MM.1S (cell line): ENCODE measurements at regions not wholly inside any gene's neighbourhood (a gene's known extent, or its start where the extent isn't known, plus 50 kb on each side); places are given as distances from the start of the nearest gene placed in this dataset.
"Not testable (repeated sequence)": the region's sequence is repeated elsewhere in the genome, so short reads cannot be mapped to it uniquely, and the experiment has no call there.

Experiments used
- EZH2 ChIP-seq: fragments of 300-600 bp; sonication (generic); optimal IDR thresholded peaks from 2 replicates; pipeline ENCODE3; 2017; ENCODE audit warnings: low read depth, mild to moderate bottlenecking, antibody characterized with exemption, low read length, mixed read lengths
- TF ChIP-seq, protein P1 (sequence below): fragments of 300-600 bp; sonication (generic); IDR thresholded peaks from 2 replicates; pipeline ENCODE4 v1.5.1; 2016; ENCODE audit warnings: antibody characterized with exemption, low read length, mixed read lengths

DNA sequence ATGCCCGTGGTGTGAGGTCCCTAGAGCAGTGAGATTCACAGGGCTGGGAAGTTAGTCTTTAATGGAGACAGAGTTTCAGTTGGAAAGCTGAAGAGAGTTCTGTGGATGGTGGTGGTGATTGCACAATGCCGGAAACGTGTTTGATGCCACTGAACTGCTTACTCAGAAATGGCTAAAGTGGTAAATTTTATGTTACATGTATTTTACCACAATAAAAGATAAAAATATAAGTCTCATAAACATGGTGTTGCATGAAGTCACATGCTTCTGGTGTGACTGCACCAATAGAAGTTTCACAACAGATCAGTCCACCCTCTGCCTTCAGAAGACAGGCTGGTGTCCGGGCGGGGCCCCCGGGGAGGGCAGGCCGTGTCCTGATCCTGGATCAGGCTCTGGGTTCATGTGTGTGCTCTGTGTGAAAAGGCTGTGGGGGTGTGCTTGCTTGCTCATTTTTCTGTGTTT is 106.5 kb downstream of the NPIPB11 start:
- TF ChIP-seq, protein P1, sequence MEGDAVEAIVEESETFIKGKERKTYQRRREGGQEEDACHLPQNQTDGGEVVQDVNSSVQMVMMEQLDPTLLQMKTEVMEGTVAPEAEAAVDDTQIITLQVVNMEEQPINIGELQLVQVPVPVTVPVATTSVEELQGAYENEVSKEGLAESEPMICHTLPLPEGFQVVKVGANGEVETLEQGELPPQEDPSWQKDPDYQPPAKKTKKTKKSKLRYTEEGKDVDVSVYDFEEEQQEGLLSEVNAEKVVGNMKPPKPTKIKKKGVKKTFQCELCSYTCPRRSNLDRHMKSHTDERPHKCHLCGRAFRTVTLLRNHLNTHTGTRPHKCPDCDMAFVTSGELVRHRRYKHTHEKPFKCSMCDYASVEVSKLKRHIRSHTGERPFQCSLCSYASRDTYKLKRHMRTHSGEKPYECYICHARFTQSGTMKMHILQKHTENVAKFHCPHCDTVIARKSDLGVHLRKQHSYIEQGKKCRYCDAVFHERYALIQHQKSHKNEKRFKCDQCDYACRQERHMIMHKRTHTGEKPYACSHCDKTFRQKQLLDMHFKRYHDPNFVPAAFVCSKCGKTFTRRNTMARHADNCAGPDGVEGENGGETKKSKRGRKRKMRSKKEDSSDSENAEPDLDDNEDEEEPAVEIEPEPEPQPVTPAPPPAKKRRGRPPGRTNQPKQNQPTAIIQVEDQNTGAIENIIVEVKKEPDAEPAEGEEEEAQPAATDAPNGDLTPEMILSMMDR: not testable (repeated sequence)
- TF ChIP-seq EZH2: not testable (repeated sequence)
